Activated CD4-positive, alpha-beta T cell treated with anti-CD3 and anti-CD28 coated beads for 4 hours (primary cell): ENCODE measurements at regions not wholly inside any gene's neighbourhood (a gene's known extent, or its start where the extent isn't known, plus 50 kb on each side); places are given as distances from the start of the nearest gene placed in this dataset.

Experiments
- DNase-seq, 2 donors: peaks; one replicate each; pipeline ENCODE4 v3.0.0-alpha.2; 2020

GRCh38 chr9:87824216-87824875 is 58.3 kb upstream of the SPATA31E1 start:
- DNase-seq: no peak

- DNase-seq: no peak
Observed at GRCh38 chr9:87824886-87825285, 57.8 kb upstream of the SPATA31E1 start.

- no peak for DNase-seq
Observed at GRCh38 chr9:87826331-87826730, 56.3 kb upstream of the SPATA31E1 start.

DNA sequence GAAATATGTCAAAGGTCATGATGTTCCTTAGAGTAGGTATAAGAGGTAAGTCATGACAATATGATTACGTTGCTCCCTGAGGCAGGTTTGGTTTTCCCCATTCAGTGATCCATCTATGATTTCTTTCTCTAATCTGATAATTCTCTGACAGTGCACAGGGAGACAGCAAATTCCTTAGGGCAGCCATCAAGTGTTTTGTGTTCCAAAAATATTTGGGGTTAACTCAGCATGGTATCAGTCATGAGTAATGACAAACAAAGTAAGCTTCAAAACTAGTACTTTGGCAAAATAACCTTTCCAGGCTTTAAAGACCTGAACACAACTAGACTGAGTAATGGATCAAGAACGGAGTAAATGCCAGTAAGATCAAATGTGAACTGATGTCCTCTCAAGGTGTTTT is 55.3 kb upstream of the SPATA31E1 start:
- DNase-seq: no peak

- DNase-seq: no peak
Observed at GRCh38 chr9:87829756-87830155, 52.9 kb upstream of the SPATA31E1 start.

GRCh38 chr9:87830446-87830845 is 52.2 kb upstream of the SPATA31E1 start:
- no peak for DNase-seq

DNA sequence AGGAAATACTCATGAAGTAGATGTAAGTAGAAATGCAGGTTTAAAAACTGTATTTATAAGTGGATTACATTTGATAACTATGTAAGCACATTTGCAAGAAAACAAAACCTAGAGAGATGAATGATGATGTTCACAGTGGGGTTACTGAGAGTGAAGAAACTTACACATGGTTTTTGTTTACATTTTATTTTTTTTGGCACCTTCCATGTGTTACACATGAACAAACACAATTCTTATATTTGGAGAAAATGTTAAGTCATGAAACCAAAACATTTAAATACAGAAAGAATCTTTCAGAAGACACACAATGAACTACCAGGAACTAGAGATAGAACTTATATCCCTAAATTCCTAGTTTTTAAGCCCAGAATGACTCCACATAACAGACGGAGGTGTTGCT is 51.5 kb upstream of the SPATA31E1 start:
- no peak for DNase-seq
